Occipital lobe (tissue), 1 donor: ENCODE measurements at regions not wholly inside any gene's neighbourhood (a gene's known extent, or its start where the extent isn't known, plus 50 kb on each side); places are given as distances from the start of the nearest gene placed in this dataset.

Experiments
- DNase-seq: peaks from one replicate; lab custom pipeline; 2025; lab: John Stamatoyannopoulos, UW

DNA sequence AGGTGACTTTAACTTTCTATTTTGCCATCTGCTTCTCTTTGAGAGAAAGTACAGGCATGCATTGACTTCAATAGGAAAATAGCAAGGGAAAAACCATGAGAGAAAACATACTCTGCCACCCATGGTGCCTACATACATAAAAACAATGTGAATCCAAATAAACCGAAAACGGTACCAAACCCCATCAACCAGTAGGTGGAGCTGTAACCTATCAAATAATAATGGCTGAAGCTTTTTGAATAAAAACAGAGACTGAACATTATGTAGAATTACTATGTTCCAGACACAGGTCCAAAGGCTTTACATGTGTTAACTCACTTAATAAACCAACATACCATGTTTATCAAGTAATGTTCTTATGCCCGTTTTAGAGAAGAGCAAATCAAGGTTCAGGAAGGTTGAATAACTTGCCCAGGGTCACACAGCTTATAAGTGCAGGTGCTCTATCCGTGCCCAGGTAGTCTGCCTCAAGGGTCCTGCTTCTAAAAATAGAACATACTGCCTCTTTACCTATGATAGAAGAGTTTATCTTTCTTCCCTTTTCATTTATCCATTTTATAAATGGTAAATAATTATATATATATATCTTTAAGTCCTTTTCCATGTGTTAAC, 293.9 kb upstream of the SYT4 start:
- no peak for DNase-seq

DNA sequence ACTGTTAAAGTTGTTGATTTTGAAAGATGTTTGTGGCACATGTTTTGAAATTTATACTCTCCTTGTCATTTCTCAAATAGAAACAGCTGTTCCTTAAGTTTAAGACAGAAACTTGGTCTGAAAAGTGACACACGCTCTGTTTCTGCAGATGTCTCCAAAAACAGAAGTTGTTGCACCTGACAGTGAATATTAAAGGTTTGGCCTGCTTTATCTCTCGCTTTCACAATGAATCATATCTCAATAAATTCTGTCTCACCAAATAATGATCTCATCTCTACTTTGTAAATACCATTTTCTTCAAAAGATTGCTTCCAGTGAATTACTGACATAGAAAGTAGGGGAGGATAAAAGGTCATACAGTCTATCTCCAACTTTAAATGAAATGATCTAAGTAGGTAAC, 294.9 kb upstream of the SYT4 start:
- no peak for DNase-seq

DNA sequence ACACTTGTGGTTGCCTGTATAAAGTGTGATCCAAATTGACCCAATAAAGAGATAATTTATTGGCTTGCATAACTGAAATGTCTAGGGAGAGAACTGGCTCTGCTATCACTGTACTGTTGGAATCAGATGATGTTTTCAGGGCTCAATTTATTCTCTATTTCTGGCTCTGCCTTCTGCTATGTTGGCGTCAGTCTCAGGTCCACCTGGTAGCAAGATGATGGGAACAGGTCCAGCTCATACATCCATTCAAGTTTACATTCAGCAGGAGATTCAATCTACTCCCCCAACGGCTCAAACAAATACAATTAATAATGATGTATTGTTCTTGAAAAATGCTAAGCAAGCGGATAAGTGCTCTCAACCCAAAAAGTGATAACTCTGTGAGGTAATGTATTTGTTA, 297.7 kb upstream of the SYT4 start:
- no peak for DNase-seq

DNA sequence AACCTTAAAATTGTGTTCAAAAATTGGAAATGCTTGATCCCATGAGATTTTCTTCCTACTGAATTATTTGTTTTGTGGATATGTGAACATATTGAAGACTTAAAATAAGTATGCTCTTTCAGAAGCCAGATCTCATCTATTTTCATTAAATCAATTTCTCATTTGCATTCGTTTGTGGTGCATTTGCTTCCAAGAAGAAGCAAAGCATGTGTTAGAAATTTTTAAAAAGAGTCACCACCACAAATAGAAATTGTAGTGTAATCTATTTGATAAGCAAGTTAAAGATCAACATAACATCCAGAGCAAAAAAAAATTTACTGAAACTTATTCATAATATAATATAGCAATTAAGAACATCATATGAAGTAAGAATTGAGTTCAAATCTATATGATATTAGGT, 300.9 kb upstream of the SYT4 start:
- DNase-seq, result no peak

GRCh38 chr18:43578706-43579105, 301.4 kb upstream of the SYT4 start:
- DNase-seq, result no peak

GRCh38 chr18:43581936-43582519, 304.7 kb upstream of the SYT4 start:
- no peak for DNase-seq

- DNase-seq, result no peak
Measured at GRCh38 chr18:43587538-43588153, 310.4 kb upstream of the SYT4 start.

- no peak for DNase-seq
Measured at GRCh38 chr18:43588838-43589237, 311.5 kb upstream of the SYT4 start.

DNA sequence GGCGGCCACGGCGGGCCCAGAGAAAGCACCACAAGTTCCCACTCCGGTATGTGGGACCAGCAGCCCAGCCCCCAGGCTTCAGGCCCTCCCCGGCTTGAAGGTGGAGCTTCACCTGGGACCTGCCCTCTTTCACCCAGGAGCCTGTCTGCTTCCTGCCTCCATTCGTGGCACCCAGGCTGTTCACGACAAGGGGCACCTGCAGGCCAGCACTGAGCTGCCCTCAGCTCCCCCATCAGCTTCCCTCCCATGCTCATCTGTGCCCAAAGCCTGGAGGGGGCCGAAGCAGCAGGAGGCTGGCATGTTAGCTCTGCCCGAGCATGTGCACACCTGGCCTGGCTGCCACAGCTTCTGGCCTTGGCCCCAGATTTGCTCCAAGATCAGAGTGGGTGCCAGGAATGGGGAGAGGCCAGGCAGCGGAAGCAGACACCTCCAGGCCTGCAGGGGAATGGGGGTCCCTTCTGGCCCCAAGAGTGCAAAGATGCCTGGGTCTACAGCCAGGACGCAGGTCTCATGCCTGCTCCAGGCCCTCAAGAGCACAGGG, 312.4 kb upstream of the SYT4 start:
- DNase-seq, result no peak

- DNase-seq, result no peak
Measured at GRCh38 chr18:43590182-43590903, 313.1 kb upstream of the SYT4 start.

GRCh38 chr18:43592269-43592668, 315.0 kb upstream of the SYT4 start:
- no peak for DNase-seq

GRCh38 chr18:43596105-43596712, 318.9 kb upstream of the SYT4 start:
- no peak for DNase-seq

GRCh38 chr18:43601432-43601831, 324.1 kb upstream of the SYT4 start:
- DNase-seq, result no peak

DNA sequence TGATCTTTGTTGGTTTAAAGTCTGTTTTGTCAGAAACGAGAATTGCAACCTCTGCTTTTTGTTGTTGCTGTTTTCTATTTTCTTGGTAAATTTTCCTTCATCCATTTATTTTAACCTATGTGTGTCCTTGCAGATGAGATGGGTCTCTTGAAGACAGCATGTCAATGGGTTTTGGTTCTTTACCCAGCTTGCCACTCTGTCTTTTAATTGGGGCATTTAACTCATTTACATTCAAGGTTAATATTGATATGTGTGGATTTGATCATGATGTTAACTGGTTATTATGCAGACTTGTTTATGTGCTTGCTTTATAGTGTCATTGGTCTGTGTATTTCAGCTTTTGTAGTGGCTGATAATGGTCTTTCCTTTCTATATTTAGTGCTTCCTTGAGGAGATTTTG, 327.9 kb upstream of the SYT4 start:
- DNase-seq, result no peak

DNA sequence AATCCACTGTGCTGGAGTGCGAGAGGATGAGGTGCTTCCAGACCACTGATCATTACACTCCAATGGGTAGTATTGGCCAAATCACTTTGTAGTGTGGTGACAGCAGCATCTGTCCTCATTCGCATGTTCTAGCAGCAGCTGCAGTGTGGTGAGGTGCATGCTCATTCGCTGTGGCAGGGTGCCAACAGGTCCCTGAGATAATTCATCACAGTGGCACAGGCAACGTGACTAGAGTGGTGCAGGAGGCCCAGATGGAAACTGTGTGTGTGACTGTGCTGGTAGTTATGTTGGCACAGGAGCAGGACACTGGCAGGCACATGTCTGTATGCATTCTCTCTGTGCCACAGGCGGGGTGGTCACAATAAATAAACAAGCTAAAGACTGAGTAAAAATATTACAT, 329.5 kb upstream of the SYT4 start:
- DNase-seq, result no peak

- DNase-seq, result no peak
Measured at GRCh38 chr18:43620936-43621335, 343.6 kb upstream of the SYT4 start.

- DNase-seq, result no peak
Measured at GRCh38 chr18:43622024-43622423, 344.7 kb upstream of the SYT4 start.

DNA sequence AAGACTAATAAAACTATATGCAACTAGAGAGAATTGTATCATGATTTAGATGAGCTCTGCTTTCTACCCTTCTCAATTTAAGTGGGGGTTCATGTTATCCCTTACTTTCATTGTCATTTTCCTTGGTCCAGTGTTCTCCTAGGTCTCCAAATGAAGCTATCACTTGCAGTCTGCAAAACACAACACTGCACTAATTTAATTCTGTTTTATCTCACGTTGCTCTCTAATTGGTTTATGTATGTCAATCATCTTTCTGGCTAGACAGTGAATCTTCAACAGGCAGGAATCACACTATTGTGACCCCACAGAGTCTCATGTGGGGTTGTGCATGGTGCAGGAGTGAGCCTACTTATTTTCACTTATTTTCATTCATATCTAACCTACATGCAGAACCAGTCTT, 348.3 kb upstream of the SYT4 start:
- no peak for DNase-seq

GRCh38 chr18:43627848-43628530, 350.7 kb upstream of the SYT4 start:
- DNase-seq, result no peak

DNA sequence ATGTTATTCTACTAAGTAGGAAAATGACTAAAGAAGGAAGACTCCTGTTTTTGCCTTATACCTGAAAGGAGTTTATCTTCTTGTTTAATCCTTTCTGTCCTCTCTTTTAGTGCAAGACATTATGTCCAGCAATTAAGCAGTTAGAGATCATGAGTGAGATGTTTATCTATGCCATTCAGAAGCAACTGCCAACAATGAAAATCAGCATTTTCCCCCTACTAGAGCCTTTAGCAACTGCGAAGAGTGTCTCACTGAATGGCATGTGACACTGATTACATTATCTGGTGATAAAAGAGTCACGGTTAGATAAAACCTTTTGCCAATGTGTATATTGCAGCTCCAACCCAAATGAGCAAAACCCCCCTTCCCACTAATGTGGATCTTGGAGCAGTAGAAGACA, 357.7 kb upstream of the SYT4 start:
- no peak for DNase-seq

DNA sequence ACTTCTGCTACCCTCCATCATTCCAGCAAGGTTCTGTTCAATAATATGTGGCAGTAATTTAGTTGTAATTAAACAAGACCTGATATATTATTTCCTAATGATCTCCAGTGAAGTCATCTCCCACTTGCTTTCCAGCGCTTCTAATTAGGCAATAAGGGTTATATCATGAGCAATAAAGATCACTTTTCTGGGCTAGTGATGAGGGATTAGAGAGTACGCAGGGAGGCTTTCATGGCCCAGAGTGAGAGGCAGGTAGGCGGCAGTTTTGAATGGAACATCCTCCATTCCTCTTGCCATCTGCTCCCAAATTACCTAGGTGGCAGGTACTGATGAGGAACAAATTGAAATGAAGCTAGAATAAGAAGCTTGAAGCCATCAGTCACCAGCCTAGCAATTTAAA, 358.1 kb upstream of the SYT4 start:
- DNase-seq, result no peak
